GM13976 (cell line): ENCODE measurements at regions not wholly inside any gene's neighbourhood (a gene's known extent, or its start where the extent isn't known, plus 50 kb on each side); places are given as distances from the start of the nearest gene placed in this dataset.

Source experiments
- DNase-seq: peaks from one replicate; pipeline ENCODE4 v3.0.0; 2012; ENCODE audit warnings: low spot score
- CTCF ChIP-seq: IDR thresholded peaks from 2 replicates; pipeline ENCODE4 v1.5.1; 2012; ENCODE audit warnings: borderline replicate concordance, mild to moderate bottlenecking; ENCODE audit not compliant: insufficient read depth; ENCODE audit errors: extremely low read depth, missing control alignments, control extremely low read depth
- in situ Hi-C: fragments of 300-500 bp; cut with MboI; formaldehyde crosslinking; loops from one replicate; pipeline ENCODE4 v1.12.0; 2022; ENCODE audit warnings: low sequenced_read_pairs, mixed read lengths, inconsistent platforms; ENCODE audit not compliant: unreplicated experiment

- in situ Hi-C loops, result no loop called here
- DNase-seq, result no peak
- TF ChIP-seq CTCF, result no peak
These were observed 276.2 kb upstream of the DPH6 start for GRCh38 chr15:35822153-35822552.

- in situ Hi-C loops, result no loop called here
- no peak for TF ChIP-seq CTCF
- no peak for DNase-seq
These were observed 281.2 kb upstream of the DPH6 start for GRCh38 chr15:35827141-35827540.

GRCh38 chr15:35827911-35828310 lies 281.9 kb upstream of the DPH6 start:
- no peak for DNase-seq
- in situ Hi-C loops, result no loop called here
- no peak for TF ChIP-seq CTCF

- in situ Hi-C loops, result no loop called here
- DNase-seq, result no peak
These were observed 287.6 kb upstream of the DPH6 start for GRCh38 chr15:35833581-35833980.

GRCh38 chr15:35834216-35834830 lies 288.4 kb upstream of the DPH6 start:
- no peak for DNase-seq
- no peak for TF ChIP-seq CTCF
- in situ Hi-C loops, result no loop called here

More at GRCh38 chr15:35833581-35833980, 287.6 kb upstream of the DPH6 start:
- TF ChIP-seq CTCF, result no peak

- DNase-seq, result no peak
- TF ChIP-seq CTCF, result no peak
- in situ Hi-C loops, result no loop called here
These were observed 288.9 kb upstream of the DPH6 start for GRCh38 chr15:35834866-35835265.

- no peak for DNase-seq
- TF ChIP-seq CTCF, result no peak
- in situ Hi-C loops, result no loop called here
These were observed 292.6 kb upstream of the DPH6 start for GRCh38 chr15:35838424-35839111.
